ENCODE measurements at regions not wholly inside any gene's neighbourhood (a gene's known extent, or its start where the extent isn't known, plus 50 kb on each side); places are given as distances from the start of the nearest gene placed in this dataset.

- Mint-ChIP-seq H3K36me3 (ENCODE audit: unreplicated experiment) (peaks cover 6% of the 10 kb centered on the region), H3K4me3 (ENCODE audit: unreplicated experiment) (peak overlapping the region; percentile 88), H3K27me3 (ENCODE audit: unreplicated experiment) (no peaks in the 10 kb centered on the region), H3K4me1 (ENCODE audit: unreplicated experiment) (peaks cover 24% of the 10 kb centered on the region), H3K27ac (ENCODE audit: unreplicated experiment) (no peak overlapping the region), H3K9me3 (ENCODE audit: unreplicated experiment) (no peaks in the 10 kb centered on the region)
- TF ChIP-seq CTCF (IDR thresholded peaks at IDR 0.05), result no peak
- no peak for DNase-seq (ENCODE audit: extremely low spot score, unreplicated experiment)
These were observed 51.8 kb upstream of the H6PD start for GRCh38 chr1:9182784-9183257.

GRCh38 chr1:9183441-9183840, 51.1 kb upstream of the H6PD start:
- Mint-ChIP-seq H3K4me1 (ENCODE audit: unreplicated experiment) (peaks cover 24% of the 10 kb centered on the region), H3K27me3 (ENCODE audit: unreplicated experiment) (no peaks in the 10 kb centered on the region), H3K9me3 (ENCODE audit: unreplicated experiment) (no peaks in the 10 kb centered on the region), H3K36me3 (ENCODE audit: unreplicated experiment) (peaks cover 6% of the 10 kb centered on the region), H3K4me3 (ENCODE audit: unreplicated experiment) (peak overlapping the region; percentile 68), H3K27ac (ENCODE audit: unreplicated experiment) (no peak overlapping the region)
- DNase-seq (ENCODE audit: extremely low spot score, unreplicated experiment), result no peak
- no peak for TF ChIP-seq CTCF (IDR thresholded peaks at IDR 0.05)

- Mint-ChIP-seq H3K4me1 (ENCODE audit: unreplicated experiment) (peaks cover 24% of the 10 kb centered on the region), H3K27me3 (ENCODE audit: unreplicated experiment) (no peaks in the 10 kb centered on the region), H3K4me3 (ENCODE audit: unreplicated experiment) (peak overlapping the region; percentile 68), H3K36me3 (ENCODE audit: unreplicated experiment) (peaks cover 2% of the 10 kb centered on the region), H3K27ac (ENCODE audit: unreplicated experiment) (no peak overlapping the region), H3K9me3 (ENCODE audit: unreplicated experiment) (no peaks in the 10 kb centered on the region)
- no peak for TF ChIP-seq CTCF (IDR thresholded peaks at IDR 0.05)
- no peak for DNase-seq (ENCODE audit: extremely low spot score, unreplicated experiment)
These were observed 50.7 kb upstream of the H6PD start for GRCh38 chr1:9183898-9184297.

- H3K27me3 Mint-ChIP-seq (ENCODE audit: unreplicated experiment), result peaks cover 1% of the 10 kb centered on the region
These were observed 49.8 kb upstream of the H6PD start for GRCh38 chr1:9184749-9185148.

More at GRCh38 chr1:9184749-9185148, 49.8 kb upstream of the H6PD start:
- Mint-ChIP-seq H3K4me1 (ENCODE audit: unreplicated experiment) (peaks cover 21% of the 10 kb centered on the region), H3K27ac (ENCODE audit: unreplicated experiment) (no peak overlapping the region), H3K36me3 (ENCODE audit: unreplicated experiment) (no peaks in the 10 kb centered on the region), H3K4me3 (ENCODE audit: unreplicated experiment) (peak overlapping the region; percentile 26), H3K9me3 (ENCODE audit: unreplicated experiment) (no peaks in the 10 kb centered on the region)
- TF ChIP-seq CTCF (IDR thresholded peaks at IDR 0.05), result no peak
- no peak for DNase-seq (ENCODE audit: extremely low spot score, unreplicated experiment)
